ENCODE measurements at regions not wholly inside any gene's neighbourhood (a gene's known extent, or its start where the extent isn't known, plus 50 kb on each side); places are given as distances from the start of the nearest gene placed in this dataset.

DNA sequence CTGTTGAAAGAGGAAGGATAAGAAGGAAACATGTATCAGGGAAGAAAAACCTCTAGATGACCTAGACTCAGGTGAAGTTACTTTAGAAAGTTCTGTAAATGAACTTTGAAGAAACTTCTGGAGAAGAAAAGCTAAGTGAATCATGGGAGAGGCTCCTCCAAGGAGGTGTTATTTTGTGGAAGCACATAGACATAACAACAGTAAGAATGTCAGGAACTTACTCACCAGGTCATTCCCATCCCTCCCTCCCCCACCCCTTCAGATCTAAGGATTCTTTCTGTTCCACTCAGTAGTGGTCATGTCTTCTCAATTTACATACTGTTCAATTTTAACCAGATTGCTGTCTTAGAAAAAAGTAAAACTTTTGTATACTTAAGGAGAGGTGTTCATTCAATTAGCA is 310.5 kb upstream of the DDX53 start:
- TF ChIP-seq, protein P1, sequence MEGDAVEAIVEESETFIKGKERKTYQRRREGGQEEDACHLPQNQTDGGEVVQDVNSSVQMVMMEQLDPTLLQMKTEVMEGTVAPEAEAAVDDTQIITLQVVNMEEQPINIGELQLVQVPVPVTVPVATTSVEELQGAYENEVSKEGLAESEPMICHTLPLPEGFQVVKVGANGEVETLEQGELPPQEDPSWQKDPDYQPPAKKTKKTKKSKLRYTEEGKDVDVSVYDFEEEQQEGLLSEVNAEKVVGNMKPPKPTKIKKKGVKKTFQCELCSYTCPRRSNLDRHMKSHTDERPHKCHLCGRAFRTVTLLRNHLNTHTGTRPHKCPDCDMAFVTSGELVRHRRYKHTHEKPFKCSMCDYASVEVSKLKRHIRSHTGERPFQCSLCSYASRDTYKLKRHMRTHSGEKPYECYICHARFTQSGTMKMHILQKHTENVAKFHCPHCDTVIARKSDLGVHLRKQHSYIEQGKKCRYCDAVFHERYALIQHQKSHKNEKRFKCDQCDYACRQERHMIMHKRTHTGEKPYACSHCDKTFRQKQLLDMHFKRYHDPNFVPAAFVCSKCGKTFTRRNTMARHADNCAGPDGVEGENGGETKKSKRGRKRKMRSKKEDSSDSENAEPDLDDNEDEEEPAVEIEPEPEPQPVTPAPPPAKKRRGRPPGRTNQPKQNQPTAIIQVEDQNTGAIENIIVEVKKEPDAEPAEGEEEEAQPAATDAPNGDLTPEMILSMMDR (IDR thresholded peaks at IDR 0.05; ENCODE audit: low read length, missing control alignments): no peak
- peak; percentile 23 for DNase-seq (ENCODE audit: low read depth)
- H3K4me3 ChIP-seq (replicated peaks; ENCODE audit: low read depth, low read length): no peak overlapping the region

DNA sequence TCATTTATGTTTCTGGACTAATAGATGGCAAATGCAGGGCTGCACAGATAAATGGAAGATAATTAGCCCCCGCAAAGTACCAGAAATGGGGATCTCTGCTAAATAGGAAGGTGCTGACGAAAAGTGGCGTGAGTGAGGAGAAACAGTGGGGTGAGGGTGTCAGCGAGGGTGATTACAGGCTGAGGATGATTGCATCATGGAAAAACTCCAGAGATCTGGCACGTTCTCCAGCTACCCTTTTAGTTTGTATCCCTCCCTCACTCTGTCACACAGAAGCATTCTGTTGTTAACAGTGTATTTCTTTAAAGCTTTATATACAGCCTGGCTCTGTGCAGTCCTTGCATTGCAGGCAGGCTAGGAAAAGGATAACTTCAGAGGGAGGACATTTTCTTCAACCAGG is 309.6 kb upstream of the DDX53 start:
- peak; percentile 67 for DNase-seq (ENCODE audit: low read depth)
- TF ChIP-seq, protein P1 (IDR thresholded peaks at IDR 0.05; ENCODE audit: low read length, missing control alignments): no peak
- H3K4me3 ChIP-seq (replicated peaks; ENCODE audit: low read depth, low read length): no peak overlapping the region

DNA sequence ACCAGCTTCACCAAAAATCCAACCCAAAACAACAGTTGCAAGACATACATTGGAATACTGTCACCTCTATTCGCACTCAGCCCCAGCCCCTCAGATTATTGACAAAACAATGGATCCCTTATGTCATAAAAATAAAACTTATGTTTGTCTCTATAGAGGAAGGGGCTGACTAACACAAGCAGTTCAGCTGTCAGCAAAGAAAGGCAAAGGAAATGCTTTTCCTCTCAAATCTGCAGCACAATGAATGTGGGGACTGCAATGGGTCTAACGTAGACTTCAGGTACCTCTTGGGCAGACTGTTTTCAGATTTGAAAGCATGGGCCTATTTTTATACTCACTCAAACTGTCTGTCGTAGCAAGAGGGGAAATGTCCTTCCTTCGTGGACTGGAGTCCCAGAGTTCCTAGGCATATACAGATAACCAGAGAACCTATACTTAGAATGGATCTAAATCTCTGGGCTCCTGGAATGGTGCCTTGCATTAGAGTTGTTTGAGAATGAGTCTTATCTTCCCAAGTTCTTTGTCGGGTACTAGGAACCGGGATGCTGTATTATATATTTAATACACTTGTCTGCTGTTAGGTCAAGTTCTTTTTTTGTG is 307.7 kb upstream of the DDX53 start:
- H3K4me3 ChIP-seq (replicated peaks; ENCODE audit: low read depth, low read length): no peak overlapping the region
- no peak for DNase-seq (ENCODE audit: low read depth)
- TF ChIP-seq, protein P1 (IDR thresholded peaks at IDR 0.05; ENCODE audit: low read length, missing control alignments): no peak

DNA sequence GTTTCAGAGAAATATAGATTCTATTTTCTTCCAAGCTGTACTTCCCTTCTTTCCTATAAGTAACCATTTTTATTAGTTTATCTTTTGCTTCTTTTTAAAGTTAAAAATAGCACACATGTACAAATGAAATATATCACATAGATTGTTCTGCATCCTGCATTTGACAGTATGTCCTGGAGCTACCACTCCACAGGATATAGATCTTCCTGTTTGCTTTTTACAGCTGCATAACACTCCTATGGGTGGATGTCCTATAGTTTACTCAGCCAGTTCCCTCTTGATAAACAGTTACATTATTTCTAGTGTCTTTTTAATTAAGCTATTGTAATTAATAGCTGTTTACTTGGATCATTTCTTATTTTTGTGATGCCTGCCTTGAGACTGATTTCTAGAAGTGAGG is 301.6 kb upstream of the DDX53 start:
- H3K4me3 ChIP-seq (replicated peaks; ENCODE audit: low read depth, low read length): no peak overlapping the region
- TF ChIP-seq, protein P1 (IDR thresholded peaks at IDR 0.05; ENCODE audit: low read length, missing control alignments): no peak

DNA sequence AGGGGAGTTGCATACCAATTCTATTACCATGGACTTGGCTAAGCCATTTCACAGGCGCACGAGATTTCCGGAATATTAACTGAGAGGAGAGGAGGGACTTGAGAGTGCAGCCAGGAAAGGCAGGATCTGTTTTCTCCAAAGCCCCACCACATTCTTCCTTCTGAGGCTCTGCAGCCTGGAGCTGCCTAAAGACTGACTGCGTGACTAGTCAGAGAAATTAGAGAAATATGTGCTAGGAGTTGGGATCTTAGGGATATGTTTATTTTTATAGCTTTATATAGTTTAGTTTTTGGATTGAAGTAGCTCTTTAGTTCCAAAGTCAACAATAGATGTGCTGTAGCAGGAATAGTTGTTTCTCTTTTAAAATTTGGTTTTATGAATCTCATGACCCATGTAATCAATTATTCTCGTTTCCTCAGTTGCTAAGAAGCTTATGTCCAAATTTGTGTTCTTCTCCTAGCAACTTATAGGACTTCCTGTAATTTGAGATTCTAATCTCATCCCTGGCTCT is 300.1 kb upstream of the DDX53 start:
- TF ChIP-seq, protein P1 (IDR thresholded peaks at IDR 0.05; ENCODE audit: low read length, missing control alignments): no peak
- no peak overlapping the region for H3K4me3 ChIP-seq (replicated peaks; ENCODE audit: low read depth, low read length)
- DNase-seq (ENCODE audit: low read depth): peak; percentile 7

More for the DNA sequence above, 301.6 kb upstream of the DDX53 start:
- DNase-seq (ENCODE audit: low read depth): no peak

DNA sequence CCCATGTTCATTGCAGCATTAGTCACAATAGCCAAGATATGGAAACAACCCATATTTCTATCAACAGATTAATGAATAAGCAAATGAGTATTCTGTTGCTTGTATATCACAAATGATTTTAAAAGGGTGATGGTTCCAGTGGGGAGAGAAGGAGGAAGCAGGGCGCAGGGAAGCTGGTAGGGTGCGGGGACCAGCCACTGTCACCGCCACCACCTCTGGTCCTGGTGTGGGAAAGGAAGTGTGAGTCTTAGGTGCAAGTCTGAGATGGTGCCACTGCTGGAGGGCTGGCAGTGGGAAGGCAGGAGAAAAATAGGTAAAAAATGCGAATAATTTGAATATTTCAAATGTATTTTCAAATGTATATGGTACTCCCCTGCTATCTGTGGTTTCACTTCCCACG is 286.8 kb upstream of the DDX53 start:
- no peak for DNase-seq (ENCODE audit: low read depth)
- H3K4me3 ChIP-seq (replicated peaks; ENCODE audit: low read depth, low read length): no peak overlapping the region
- TF ChIP-seq, protein P1 (IDR thresholded peaks at IDR 0.05; ENCODE audit: low read length, missing control alignments): no peak

DNA sequence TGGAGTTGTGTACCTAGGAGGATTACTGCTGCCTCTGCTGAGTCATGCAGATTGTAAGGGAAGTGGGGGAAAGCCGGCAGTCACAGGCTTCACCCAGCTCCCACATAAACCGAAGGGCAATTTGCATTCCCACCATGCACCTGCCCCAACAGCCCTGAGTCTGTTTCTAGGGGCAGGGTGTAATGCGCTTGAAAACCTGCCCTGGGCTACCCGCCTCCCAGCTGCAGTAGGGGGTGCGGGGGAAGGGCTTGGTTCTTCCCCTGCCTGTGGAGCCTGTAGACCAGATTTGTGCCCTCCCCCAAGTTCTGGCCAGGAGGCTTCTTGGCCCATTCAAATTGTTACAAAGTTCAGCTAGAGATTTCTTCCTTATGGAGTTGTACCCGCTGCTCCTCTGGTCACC is 269.2 kb upstream of the DDX53 start:
- DNase-seq (ENCODE audit: low read depth): no peak
- TF ChIP-seq, protein P1 (IDR thresholded peaks at IDR 0.05; ENCODE audit: low read length, missing control alignments): no peak
- no peak overlapping the region for H3K4me3 ChIP-seq (replicated peaks; ENCODE audit: low read depth, low read length)

Data from fibroblast of pulmonary artery (primary cell).